ENCODE measurements at regions not wholly inside any gene's neighbourhood (a gene's known extent, or its start where the extent isn't known, plus 50 kb on each side); places are given as distances from the start of the nearest gene placed in this dataset.

DNA sequence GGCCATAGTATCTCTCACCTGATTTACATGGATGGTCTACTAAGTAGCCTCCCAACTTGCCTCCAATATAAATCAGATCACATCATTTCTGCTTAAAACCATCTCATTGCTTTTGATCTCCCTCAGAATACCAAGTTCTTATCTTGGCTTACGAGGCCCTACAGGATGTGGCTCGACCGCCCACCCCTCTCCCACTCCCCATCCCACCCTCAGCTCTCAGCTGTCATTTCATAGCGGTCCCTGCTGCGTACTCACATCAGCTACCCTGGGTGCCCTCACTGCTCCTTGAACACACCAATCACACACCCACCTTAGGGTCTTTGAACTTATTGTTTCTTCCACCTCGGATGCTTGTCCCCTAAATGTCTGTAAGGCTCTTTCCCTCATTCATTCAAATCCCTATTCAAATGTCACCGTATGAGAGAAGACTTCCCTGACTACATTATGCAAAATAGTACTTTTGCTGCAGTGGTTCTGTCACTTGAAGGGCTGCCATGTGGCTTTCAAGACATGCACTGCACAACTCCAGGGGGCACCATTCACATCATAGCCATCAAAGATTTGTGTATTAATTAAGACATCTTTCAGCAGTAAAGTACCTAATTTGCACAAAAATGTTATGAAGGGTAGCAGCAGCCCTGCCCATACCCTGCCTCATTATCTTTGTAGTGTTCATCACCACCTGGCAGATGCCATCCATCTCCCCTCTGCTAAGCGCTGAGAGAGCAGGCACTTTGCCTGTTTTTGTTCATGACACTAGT lies 171.1 kb downstream of the ENC1 start:
- H3K4me2 ChIP-seq (ENCODE audit: control insufficient read depth, insufficient read depth): no peak overlapping the region
- POLR2A ChIA-PET: no interaction called here
- no peaks in the 10 kb centered on the region for H3K79me2 ChIP-seq (ENCODE audit: control insufficient read depth, insufficient read depth, low read length)
- TF ChIP-seq CHD2 (IDR thresholded peaks at IDR 0.05; ENCODE audit: borderline replicate concordance, low read depth, low read length) (no peak), SPI1 (IDR thresholded peaks at IDR 0.05; ENCODE audit: borderline replicate concordance, insufficient read depth, low read depth, low read length) (no peak), CBX3 (IDR thresholded peaks at IDR 0.05; ENCODE audit: borderline replicate concordance, low read depth) (no peak), FOXM1 (IDR thresholded peaks at IDR 0.05; ENCODE audit: low read depth, low read length) (no peak), FOS (IDR thresholded peaks at IDR 0.05; ENCODE audit: borderline replicate concordance, extremely low read depth, insufficient read length) (no peak), NR2C1 (IDR thresholded peaks at IDR 0.05) (no peak), POU2F2 (IDR thresholded peaks at IDR 0.05; ENCODE audit: borderline replicate concordance, low read depth, low read length) (no peak)
- RAD21 ChIA-PET (ENCODE audit: unreplicated experiment): no interaction called here
- H3K4me3 ChIP-seq: no peak overlapping the region
- CTCF ChIA-PET: no interaction called here
- DNase-seq (ENCODE audit: low read depth, low spot score) (no peak), ATAC-seq (no peak), FAIRE-seq (no peak)
- no TSS peak for BruUV-seq (replicated peaks)
- H3K4me1 ChIP-seq (ENCODE audit: control insufficient read depth, insufficient read depth, low read length): peaks cover 12% of the 10 kb centered on the region
- H3K36me3 ChIP-seq (ENCODE audit: control insufficient read depth in 2 of 2, insufficient read depth in 2 of 2, low read length in 1 of 2): no peaks in the 10 kb centered on the region
- H3K9ac ChIP-seq (ENCODE audit: control insufficient read depth, insufficient read depth, low read length): no peak overlapping the region
- in situ Hi-C loops (cut with MboI) (no loop called here), intact Hi-C loops (cut with micrococcal nuclease; ENCODE audit: unreplicated experiment) (no loop called here)
- no peaks in the 10 kb centered on the region for H3K27me3 ChIP-seq (replicated peaks in 1 of 2; ENCODE audit: control insufficient read depth in 2 of 2, insufficient read depth in 2 of 2, low read length in 1 of 2)
- H2AFZ ChIP-seq (ENCODE audit: control insufficient read depth, low read depth, low read length): no peak overlapping the region
- no peak overlapping the region for H3K27ac ChIP-seq (ENCODE audit: control insufficient read depth, insufficient read depth)
- H4K20me1 ChIP-seq (ENCODE audit: control insufficient read depth, insufficient read depth): no peaks in the 10 kb centered on the region
- WGBS (ENCODE audit: insufficient coverage, insufficient replicate concordance, low lambda C conversion rate, missing lambda C conversion rate): 88% methylated on average over 6 of the region's 8 CpGs
- SMC1A ChIA-PET (ENCODE audit: uncharacterized antibody, unreplicated experiment): interaction anchor here (0.6 to 1.1 kb wide), 4 partner anchors 15 to 36 kb away, joined by 3 to 4 read pairs (median 4); no protein-coding TSS in a partner anchor
- peaks cover 3% of the 10 kb centered on the region; the same call in 2 of the 3 replicates for H3K9me3 ChIP-seq (replicated peaks; ENCODE audit: control insufficient read depth, insufficient read depth, low read length)

DNA sequence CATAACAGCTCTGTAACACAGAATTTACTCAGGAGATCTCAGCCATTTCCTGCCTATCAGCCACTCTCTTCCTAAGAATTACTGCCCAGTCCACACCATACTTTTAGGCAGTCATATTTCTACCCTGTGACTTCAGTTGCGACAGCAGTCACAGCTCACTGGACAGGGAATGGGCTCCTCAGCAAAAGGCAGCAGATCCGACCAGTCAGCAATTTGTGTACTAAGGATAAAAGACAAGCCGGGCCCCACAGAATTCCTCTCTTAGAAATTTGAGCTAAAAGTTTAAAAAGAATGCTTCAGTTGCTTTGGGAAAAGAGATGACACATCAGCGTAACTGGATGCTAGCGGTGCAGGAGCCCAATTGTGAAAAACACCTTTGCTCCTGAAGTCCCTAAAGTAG lies 172.1 kb downstream of the ENC1 start:
- SMC1A ChIA-PET (ENCODE audit: uncharacterized antibody, unreplicated experiment): interaction anchor here (1.1 kb wide), 1 partner anchor 14 kb away, joined by 4 read pairs; no protein-coding TSS in a partner anchor
- H3K9ac ChIP-seq (ENCODE audit: control insufficient read depth, insufficient read depth, low read length): no peak overlapping the region
- H3K9me3 ChIP-seq (replicated peaks; ENCODE audit: control insufficient read depth, insufficient read depth, low read length): peaks cover 3% of the 10 kb centered on the region; the same call in 2 of the 3 replicates
- CTCF ChIA-PET: no interaction called here
- in situ Hi-C loops (cut with MboI) (no loop called here), intact Hi-C loops (cut with micrococcal nuclease; ENCODE audit: unreplicated experiment) (no loop called here)
- no peaks in the 10 kb centered on the region for H3K27me3 ChIP-seq (replicated peaks in 1 of 2; ENCODE audit: control insufficient read depth in 2 of 2, insufficient read depth in 2 of 2, low read length in 1 of 2)
- DNase-seq (ENCODE audit: low read depth, low spot score) (no peak), FAIRE-seq (no peak), ATAC-seq (no peak)
- POLR2A ChIA-PET: no interaction called here
- H3K36me3 ChIP-seq (ENCODE audit: control insufficient read depth in 2 of 2, insufficient read depth in 2 of 2, low read length in 1 of 2): no peaks in the 10 kb centered on the region
- no peak overlapping the region for H3K4me2 ChIP-seq (ENCODE audit: control insufficient read depth, insufficient read depth)
- RAD21 ChIA-PET (ENCODE audit: unreplicated experiment): no interaction called here
- no peak overlapping the region for H3K4me3 ChIP-seq
- no peaks in the 10 kb centered on the region for H4K20me1 ChIP-seq (ENCODE audit: control insufficient read depth, insufficient read depth)
- WGBS (ENCODE audit: insufficient coverage, insufficient replicate concordance, low lambda C conversion rate, missing lambda C conversion rate): 72% methylated on average over 5 of the region's 5 CpGs
- no TSS peak for BruUV-seq (replicated peaks)
- no peak overlapping the region for H2AFZ ChIP-seq (ENCODE audit: control insufficient read depth, low read depth, low read length)
- H3K27ac ChIP-seq (ENCODE audit: control insufficient read depth, insufficient read depth): no peak overlapping the region
- no peaks in the 10 kb centered on the region for H3K79me2 ChIP-seq (ENCODE audit: control insufficient read depth, insufficient read depth, low read length)
- peaks cover 12% of the 10 kb centered on the region for H3K4me1 ChIP-seq (ENCODE audit: control insufficient read depth, insufficient read depth, low read length)
- TF ChIP-seq BHLHE40 (IDR thresholded peaks at IDR 0.05; ENCODE audit: borderline replicate concordance in 1 of 2, low read depth in 2 of 2, low read length in 1 of 2) (no peak), STAT3 (IDR thresholded peaks at IDR 0.05; ENCODE audit: low read depth, low read length) (no peak), ZBED1 (IDR thresholded peaks at IDR 0.05; ENCODE audit: borderline replicate concordance) (no peak), RAD21 (IDR thresholded peaks at IDR 0.05; ENCODE audit: insufficient read depth, low read depth, low read length) (no peak), TCF7 (IDR thresholded peaks at IDR 0.05; ENCODE audit: borderline replicate concordance) (no peak), NR2C1 (IDR thresholded peaks at IDR 0.05) (no peak), MYC (IDR thresholded peaks at IDR 0.05; ENCODE audit: insufficient read depth, insufficient read length, insufficient replicate concordance, low read length, severe bottlenecking) (no peak), RAD51 (IDR thresholded peaks at IDR 0.05) (no peak)
- TF ChIP-seq, protein P1, sequence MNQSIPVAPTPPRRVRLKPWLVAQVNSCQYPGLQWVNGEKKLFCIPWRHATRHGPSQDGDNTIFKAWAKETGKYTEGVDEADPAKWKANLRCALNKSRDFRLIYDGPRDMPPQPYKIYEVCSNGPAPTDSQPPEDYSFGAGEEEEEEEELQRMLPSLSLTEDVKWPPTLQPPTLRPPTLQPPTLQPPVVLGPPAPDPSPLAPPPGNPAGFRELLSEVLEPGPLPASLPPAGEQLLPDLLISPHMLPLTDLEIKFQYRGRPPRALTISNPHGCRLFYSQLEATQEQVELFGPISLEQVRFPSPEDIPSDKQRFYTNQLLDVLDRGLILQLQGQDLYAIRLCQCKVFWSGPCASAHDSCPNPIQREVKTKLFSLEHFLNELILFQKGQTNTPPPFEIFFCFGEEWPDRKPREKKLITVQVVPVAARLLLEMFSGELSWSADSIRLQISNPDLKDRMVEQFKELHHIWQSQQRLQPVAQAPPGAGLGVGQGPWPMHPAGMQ (IDR thresholded peaks at IDR 0.05; ENCODE audit: borderline replicate concordance): no peak
- TF ChIP-seq, protein P2, sequence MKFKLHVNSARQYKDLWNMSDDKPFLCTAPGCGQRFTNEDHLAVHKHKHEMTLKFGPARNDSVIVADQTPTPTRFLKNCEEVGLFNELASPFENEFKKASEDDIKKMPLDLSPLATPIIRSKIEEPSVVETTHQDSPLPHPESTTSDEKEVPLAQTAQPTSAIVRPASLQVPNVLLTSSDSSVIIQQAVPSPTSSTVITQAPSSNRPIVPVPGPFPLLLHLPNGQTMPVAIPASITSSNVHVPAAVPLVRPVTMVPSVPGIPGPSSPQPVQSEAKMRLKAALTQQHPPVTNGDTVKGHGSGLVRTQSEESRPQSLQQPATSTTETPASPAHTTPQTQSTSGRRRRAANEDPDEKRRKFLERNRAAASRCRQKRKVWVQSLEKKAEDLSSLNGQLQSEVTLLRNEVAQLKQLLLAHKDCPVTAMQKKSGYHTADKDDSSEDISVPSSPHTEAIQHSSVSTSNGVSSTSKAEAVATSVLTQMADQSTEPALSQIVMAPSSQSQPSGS (IDR thresholded peaks at IDR 0.05; ENCODE audit: low read length): no peak
